NT2/D1 (cell line): ENCODE measurements at regions not wholly inside any gene's neighbourhood (a gene's known extent, or its start where the extent isn't known, plus 50 kb on each side); places are given as distances from the start of the nearest gene placed in this dataset.

Source experiments
- DNase-seq: peaks from one replicate; pipeline ENCODE4 v3.0.0-alpha.2; 2011; ENCODE audit warnings: low read depth, low spot score
- H3K27me3 ChIP-seq: 2 replicates; pipeline ENCODE4 v1.6.0; 2011; ENCODE audit warnings: mild to moderate bottlenecking; ENCODE audit not compliant: insufficient read length, insufficient read depth
- H3K36me3 ChIP-seq: 2 replicates; pipeline ENCODE4 v1.6.1; 2011; ENCODE audit warnings: mild to moderate bottlenecking, low read length, mixed read lengths; ENCODE audit not compliant: insufficient read depth, insufficient read length
- H3K4me1 ChIP-seq: 2 replicates; pipeline ENCODE4 v1.5.1; 2011; ENCODE audit not compliant: insufficient read depth, insufficient read length
- H3K4me3 ChIP-seq: 2 replicates; pipeline ENCODE4 v1.5.1; 2011; ENCODE audit warnings: low read depth; ENCODE audit not compliant: insufficient read length
- H3K9ac ChIP-seq: 2 replicates; pipeline ENCODE4 v1.6.0; 2011; ENCODE audit warnings: low read depth; ENCODE audit not compliant: insufficient read length
- H3K9me3 ChIP-seq: 2 replicates; pipeline ENCODE4 v1.5.1; 2011; ENCODE audit warnings: mild to moderate bottlenecking, low read length; ENCODE audit not compliant: insufficient read depth
- SUZ12 ChIP-seq: IDR thresholded peaks from 2 replicates; pipeline ENCODE4 v1.6.1; 2011; ENCODE audit not compliant: insufficient read length, insufficient read depth; ENCODE audit errors: extremely low read depth
- YY1 ChIP-seq: IDR thresholded peaks from 2 replicates; pipeline ENCODE4 v1.6.1; 2011; ENCODE audit not compliant: insufficient read length, insufficient read depth
- ZNF274 ChIP-seq: IDR thresholded peaks from 2 replicates; pipeline ENCODE4 v1.6.1; 2011; ENCODE audit warnings: mild to moderate bottlenecking, low read depth, low read length

GRCh38 chr14:86311151-86311550, 781.2 kb downstream of the FLRT2 start:
- Histone ChIP-seq H3K36me3 (no peaks in the 10 kb centered on the region), H3K9ac (no peak overlapping the region), H3K9me3 (no peaks in the 10 kb centered on the region), H3K27me3 (no peaks in the 10 kb centered on the region), H3K4me3 (no peak overlapping the region), H3K4me1 (no peaks in the 10 kb centered on the region)
- no peak for DNase-seq
- TF ChIP-seq SUZ12 = no peak
- no peak for TF ChIP-seq YY1
- TF ChIP-seq ZNF274 = no peak

DNA sequence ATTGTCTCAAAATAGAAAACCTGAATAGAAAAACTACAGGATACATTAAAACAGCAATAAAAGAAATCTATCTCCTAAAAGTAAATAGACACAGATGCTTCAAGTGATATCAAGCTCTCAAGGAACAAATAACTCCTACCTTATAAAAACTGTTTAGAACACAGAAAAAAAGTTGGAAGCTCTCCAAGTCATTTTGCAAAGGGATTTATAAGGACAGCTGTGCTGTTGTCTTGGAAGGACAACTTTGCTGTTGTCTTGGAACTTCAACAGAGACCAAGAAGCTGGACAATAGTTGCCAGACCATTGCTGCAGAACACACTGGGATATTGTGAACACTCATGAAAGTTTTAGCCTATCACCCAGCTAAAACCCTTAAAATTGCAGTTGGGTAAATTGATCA, 780.7 kb downstream of the FLRT2 start:
- Histone ChIP-seq H3K9me3 (no peaks in the 10 kb centered on the region), H3K4me1 (no peaks in the 10 kb centered on the region), H3K4me3 (no peak overlapping the region), H3K9ac (no peak overlapping the region), H3K36me3 (no peaks in the 10 kb centered on the region), H3K27me3 (no peaks in the 10 kb centered on the region)
- TF ChIP-seq YY1 (no peak), SUZ12 (no peak), ZNF274 (no peak)
- no peak for DNase-seq

GRCh38 chr14:86310148-86310547, 780.2 kb downstream of the FLRT2 start:
- no peaks in the 10 kb centered on the region for H3K36me3 ChIP-seq
- no peaks in the 10 kb centered on the region for H3K4me1 ChIP-seq
- no peaks in the 10 kb centered on the region for H3K9me3 ChIP-seq
- TF ChIP-seq YY1 = no peak
- no peak for TF ChIP-seq SUZ12
- no peak for TF ChIP-seq ZNF274
- no peak for DNase-seq
- no peak overlapping the region for H3K9ac ChIP-seq
- no peak overlapping the region for H3K4me3 ChIP-seq
- no peaks in the 10 kb centered on the region for H3K27me3 ChIP-seq

GRCh38 chr14:86305058-86305457, 775.1 kb downstream of the FLRT2 start:
- Histone ChIP-seq H3K36me3 (no peaks in the 10 kb centered on the region), H3K9me3 (no peaks in the 10 kb centered on the region), H3K27me3 (no peaks in the 10 kb centered on the region), H3K9ac (no peak overlapping the region), H3K4me3 (no peak overlapping the region), H3K4me1 (no peaks in the 10 kb centered on the region)
- no peak for TF ChIP-seq ZNF274
- TF ChIP-seq YY1 = no peak
- no peak for TF ChIP-seq SUZ12
- DNase-seq = no peak

- Histone ChIP-seq H3K27me3 (no peaks in the 10 kb centered on the region), H3K9me3 (no peaks in the 10 kb centered on the region), H3K4me3 (no peak overlapping the region), H3K4me1 (no peaks in the 10 kb centered on the region), H3K9ac (no peak overlapping the region), H3K36me3 (no peaks in the 10 kb centered on the region)
- no peak for DNase-seq
- no peak for TF ChIP-seq SUZ12
- TF ChIP-seq YY1 = no peak
- TF ChIP-seq ZNF274 = no peak
These were observed 770.0 kb downstream of the FLRT2 start for GRCh38 chr14:86299994-86300393.

GRCh38 chr14:86296173-86296572, 766.2 kb downstream of the FLRT2 start:
- no peak for DNase-seq
- H3K4me1 ChIP-seq = no peaks in the 10 kb centered on the region
- TF ChIP-seq YY1 = no peak
- no peak for TF ChIP-seq SUZ12
- no peak for TF ChIP-seq ZNF274
- no peaks in the 10 kb centered on the region for H3K9me3 ChIP-seq
- no peak overlapping the region for H3K4me3 ChIP-seq
- no peaks in the 10 kb centered on the region for H3K27me3 ChIP-seq
- H3K36me3 ChIP-seq = no peaks in the 10 kb centered on the region
- H3K9ac ChIP-seq = no peak overlapping the region

DNA sequence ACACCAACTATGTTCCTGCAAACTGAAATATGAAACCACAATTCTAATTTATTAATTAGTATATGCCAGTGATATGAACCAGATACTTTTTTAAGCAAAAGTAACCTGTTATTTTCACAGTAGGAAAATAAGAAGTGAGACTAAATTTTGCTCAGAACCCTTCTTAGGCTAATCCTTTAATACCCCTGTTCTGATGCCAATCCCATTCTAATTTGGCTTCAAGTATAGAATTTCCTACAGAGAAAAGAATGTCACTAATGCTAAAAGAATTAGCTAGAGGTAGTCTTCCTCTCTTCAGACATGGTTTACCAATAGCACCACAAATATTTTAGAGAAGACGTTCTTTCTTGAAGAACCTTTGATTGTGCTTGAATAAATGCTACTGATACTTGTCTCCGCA, 758.4 kb downstream of the FLRT2 start:
- no peaks in the 10 kb centered on the region for H3K36me3 ChIP-seq
- DNase-seq = no peak
- TF ChIP-seq ZNF274 (no peak), SUZ12 (no peak), YY1 (no peak)
- no peaks in the 10 kb centered on the region for H3K27me3 ChIP-seq
- H3K4me3 ChIP-seq = no peak overlapping the region
- no peak overlapping the region for H3K9ac ChIP-seq
- H3K9me3 ChIP-seq = no peaks in the 10 kb centered on the region
- no peaks in the 10 kb centered on the region for H3K4me1 ChIP-seq
